Astrocyte (in vitro differentiated cells and primary cell): ENCODE measurements at regions not wholly inside any gene's neighbourhood (a gene's known extent, or its start where the extent isn't known, plus 50 kb on each side); places are given as distances from the start of the nearest gene placed in this dataset.

Source experiments
- DNase-seq: peaks from one replicate; pipeline ENCODE4 v3.0.0-alpha.2; 2010; ENCODE audit warnings: low read depth
- FAIRE-seq: peaks from 2 replicates; lab custom pipeline; 2011; peaks lifted over from hg19 to GRCh38; lab: Jason Lieb, UNC
- H2AFZ ChIP-seq: 2 replicates; pipeline ENCODE4 v1.6.0; 2012; ENCODE audit warnings: low read depth, low read length, inconsistent platforms
- H3K27ac ChIP-seq: 2 replicates; pipeline ENCODE4 v1.5.1; 2011; ENCODE audit warnings: low read depth, low read length, inconsistent platforms
- H3K27me3 ChIP-seq: 2 replicates; pipeline ENCODE4 v1.6.0; 2011; ENCODE audit warnings: low read length, inconsistent platforms; ENCODE audit not compliant: insufficient read depth
- H3K36me3 ChIP-seq: 2 replicates; pipeline ENCODE4 v1.5.1; 2011; ENCODE audit warnings: low read length, inconsistent platforms; ENCODE audit not compliant: insufficient read depth
- H3K4me1 ChIP-seq: 2 replicates; pipeline ENCODE4 v1.5.1; 2011; ENCODE audit warnings: low read length, inconsistent platforms; ENCODE audit not compliant: insufficient read depth
- H3K4me2 ChIP-seq: 2 replicates; pipeline ENCODE4 v1.6.0; 2012; ENCODE audit warnings: low read length, inconsistent platforms
- H3K4me3 ChIP-seq: 2 replicates; pipeline ENCODE4 v1.5.1; 2011; ENCODE audit warnings: low read depth, mild to moderate bottlenecking, low read length, inconsistent platforms; ENCODE audit not compliant: insufficient read depth
- H3K79me2 ChIP-seq: 2 replicates; pipeline ENCODE4 v1.6.0; 2012; ENCODE audit warnings: mild to moderate bottlenecking, low read length, inconsistent platforms; ENCODE audit not compliant: insufficient read depth
- H3K9ac ChIP-seq: 2 replicates; pipeline ENCODE4 v1.6.0; 2012; ENCODE audit warnings: mild to moderate bottlenecking, low read length, inconsistent platforms
- H3K9me3 ChIP-seq: 2 replicates; pipeline ENCODE4 v1.5.1; 2012; ENCODE audit warnings: low read depth, mild to moderate bottlenecking, low read length, inconsistent platforms; ENCODE audit not compliant: insufficient read depth
- H4K20me1 ChIP-seq: 2 replicates; pipeline ENCODE4 v1.6.0; 2012; ENCODE audit warnings: low read length, inconsistent platforms; ENCODE audit not compliant: insufficient read depth
- H3K27ac Mint-ChIP-seq: one replicate; pipeline ENCODE4 v1.8.0; 2021; ENCODE audit warnings: mild to moderate bottlenecking, mixed read lengths; ENCODE audit not compliant: unreplicated experiment
- H3K27me3 Mint-ChIP-seq: one replicate; pipeline ENCODE4 v1.8.0; 2021; ENCODE audit warnings: low read depth, mixed read lengths; ENCODE audit not compliant: unreplicated experiment
- H3K36me3 Mint-ChIP-seq: one replicate; pipeline ENCODE4 v1.8.0; 2021; ENCODE audit warnings: low read depth, mixed read lengths; ENCODE audit not compliant: unreplicated experiment
- H3K4me1 Mint-ChIP-seq: one replicate; pipeline ENCODE4 v1.8.0; 2021; ENCODE audit warnings: low read depth, mixed read lengths; ENCODE audit not compliant: unreplicated experiment
- H3K4me3 Mint-ChIP-seq: one replicate; pipeline ENCODE4 v1.8.0; 2021; ENCODE audit warnings: mild to moderate bottlenecking, moderate library complexity, mixed read lengths; ENCODE audit not compliant: unreplicated experiment
- H3K9me3 Mint-ChIP-seq: one replicate; pipeline ENCODE4 v1.8.0; 2021; ENCODE audit warnings: mild to moderate bottlenecking, mixed read lengths; ENCODE audit not compliant: unreplicated experiment
- CTCF ChIP-seq: IDR thresholded peaks from 2 replicates; pipeline ENCODE4 v1.5.1; 2011; ENCODE audit warnings: low read depth, mild to moderate bottlenecking, inconsistent platforms, low read length, moderate library complexity; ENCODE audit not compliant: insufficient read depth
- EZH2 ChIP-seq: IDR thresholded peaks from 2 replicates; pipeline ENCODE4 v1.6.1; 2012; ENCODE audit warnings: mild to moderate bottlenecking, low read length, inconsistent platforms; ENCODE audit not compliant: insufficient read depth

DNA sequence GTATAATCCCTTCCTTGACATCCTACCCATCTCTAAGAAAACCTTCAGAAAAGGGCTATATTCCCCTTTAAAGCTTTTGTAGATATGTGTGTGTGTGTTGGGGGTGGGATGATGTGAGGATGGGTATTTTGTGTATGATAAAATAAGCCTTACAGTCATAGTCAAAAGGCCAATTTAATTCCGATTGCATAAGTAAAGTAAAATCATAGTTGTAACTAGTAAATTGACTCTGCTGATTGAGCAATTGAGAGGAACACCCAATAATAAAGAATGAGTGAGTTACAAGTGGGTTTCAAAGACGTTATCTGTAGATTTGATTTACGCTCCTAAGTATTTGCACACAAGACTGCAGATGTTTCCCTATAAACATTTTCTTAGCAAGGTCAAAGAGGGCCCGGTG lies 71.3 kb upstream of the ITPRID1 start:
- Mint-ChIP-seq H3K27ac (no peak overlapping the region), H3K9me3 (peaks cover under 1% of the 10 kb centered on the region), H3K36me3 (no peaks in the 10 kb centered on the region), H3K27me3 (no peaks in the 10 kb centered on the region), H3K4me3 (no peak overlapping the region), H3K4me1 (no peaks in the 10 kb centered on the region)
- no peak overlapping the region for H2AFZ ChIP-seq
- no peak overlapping the region for H3K4me3 ChIP-seq
- H3K79me2 ChIP-seq, result no peaks in the 10 kb centered on the region
- no peaks in the 10 kb centered on the region for H4K20me1 ChIP-seq
- H3K9ac ChIP-seq, result no peak overlapping the region
- H3K4me2 ChIP-seq, result no peak overlapping the region
- no peaks in the 10 kb centered on the region for H3K36me3 ChIP-seq
- H3K9me3 ChIP-seq, result no peaks in the 10 kb centered on the region
- no peak for FAIRE-seq
- H3K4me1 ChIP-seq, result no peaks in the 10 kb centered on the region
- H3K27me3 ChIP-seq, result no peaks in the 10 kb centered on the region
- TF ChIP-seq EZH2 (no peak), CTCF (no peak)
- DNase-seq, result no peak
- H3K27ac ChIP-seq, result no peak overlapping the region

GRCh38 chr7:31443457-31443856 lies 70.4 kb upstream of the ITPRID1 start:
- no peaks in the 10 kb centered on the region for H3K27me3 Mint-ChIP-seq
- H3K4me1 ChIP-seq, result no peaks in the 10 kb centered on the region
- peak; percentile 86 for TF ChIP-seq CTCF
- TF ChIP-seq EZH2, result no peak
- H3K27me3 ChIP-seq, result no peaks in the 10 kb centered on the region
- no peaks in the 10 kb centered on the region for H3K79me2 ChIP-seq
- H3K4me3 Mint-ChIP-seq, result no peak overlapping the region
- FAIRE-seq, result peak; percentile 13
- DNase-seq, result peak; percentile 25
- no peak overlapping the region for H3K27ac Mint-ChIP-seq
- no peaks in the 10 kb centered on the region for H3K9me3 Mint-ChIP-seq
- H2AFZ ChIP-seq, result no peak overlapping the region
- no peaks in the 10 kb centered on the region for H3K9me3 ChIP-seq
- no peak overlapping the region for H3K27ac ChIP-seq
- no peaks in the 10 kb centered on the region for H3K36me3 Mint-ChIP-seq
- H3K4me2 ChIP-seq, result no peak overlapping the region
- no peak overlapping the region for H3K9ac ChIP-seq
- no peaks in the 10 kb centered on the region for H4K20me1 ChIP-seq
- no peak overlapping the region for H3K4me3 ChIP-seq
- no peaks in the 10 kb centered on the region for H3K36me3 ChIP-seq
- no peaks in the 10 kb centered on the region for H3K4me1 Mint-ChIP-seq

GRCh38 chr7:31444196-31444595 lies 69.7 kb upstream of the ITPRID1 start:
- Histone ChIP-seq H3K79me2 (no peaks in the 10 kb centered on the region), H2AFZ (no peak overlapping the region), H3K27me3 (no peaks in the 10 kb centered on the region), H3K36me3 (no peaks in the 10 kb centered on the region), H3K27ac (no peak overlapping the region), H4K20me1 (no peaks in the 10 kb centered on the region), H3K9ac (no peak overlapping the region), H3K4me2 (no peak overlapping the region), H3K4me1 (no peaks in the 10 kb centered on the region), H3K9me3 (no peaks in the 10 kb centered on the region), H3K4me3 (no peak overlapping the region)
- H3K4me3 Mint-ChIP-seq, result no peak overlapping the region
- FAIRE-seq (no peak), DNase-seq (no peak)
- no peak overlapping the region for H3K27ac Mint-ChIP-seq
- TF ChIP-seq CTCF (no peak), EZH2 (no peak)
- H3K9me3 Mint-ChIP-seq, result no peaks in the 10 kb centered on the region
- H3K4me1 Mint-ChIP-seq, result no peaks in the 10 kb centered on the region
- no peaks in the 10 kb centered on the region for H3K36me3 Mint-ChIP-seq
- no peaks in the 10 kb centered on the region for H3K27me3 Mint-ChIP-seq
